PC-9 (cell line): ENCODE measurements at regions not wholly inside any gene's neighbourhood (a gene's known extent, or its start where the extent isn't known, plus 50 kb on each side); places are given as distances from the start of the nearest gene placed in this dataset.

Source experiments
- EZH2 ChIP-seq: fragments of 200-600 bp; sonication (generic); IDR thresholded peaks from 2 replicates; pipeline ENCODE4 v1.8.0; 2017; ENCODE audit warnings: antibody characterized with exemption, low read depth
- TF ChIP-seq, protein P1 (sequence below): fragments of 200-600 bp; sonication (generic); conservative IDR thresholded peaks from 2 replicates; pipeline ENCODE4 v1.6.1; 2017; ENCODE audit warnings: mixed run types, antibody characterized with exemption, mild to moderate bottlenecking, moderate library complexity

- TF ChIP-seq, protein P1, sequence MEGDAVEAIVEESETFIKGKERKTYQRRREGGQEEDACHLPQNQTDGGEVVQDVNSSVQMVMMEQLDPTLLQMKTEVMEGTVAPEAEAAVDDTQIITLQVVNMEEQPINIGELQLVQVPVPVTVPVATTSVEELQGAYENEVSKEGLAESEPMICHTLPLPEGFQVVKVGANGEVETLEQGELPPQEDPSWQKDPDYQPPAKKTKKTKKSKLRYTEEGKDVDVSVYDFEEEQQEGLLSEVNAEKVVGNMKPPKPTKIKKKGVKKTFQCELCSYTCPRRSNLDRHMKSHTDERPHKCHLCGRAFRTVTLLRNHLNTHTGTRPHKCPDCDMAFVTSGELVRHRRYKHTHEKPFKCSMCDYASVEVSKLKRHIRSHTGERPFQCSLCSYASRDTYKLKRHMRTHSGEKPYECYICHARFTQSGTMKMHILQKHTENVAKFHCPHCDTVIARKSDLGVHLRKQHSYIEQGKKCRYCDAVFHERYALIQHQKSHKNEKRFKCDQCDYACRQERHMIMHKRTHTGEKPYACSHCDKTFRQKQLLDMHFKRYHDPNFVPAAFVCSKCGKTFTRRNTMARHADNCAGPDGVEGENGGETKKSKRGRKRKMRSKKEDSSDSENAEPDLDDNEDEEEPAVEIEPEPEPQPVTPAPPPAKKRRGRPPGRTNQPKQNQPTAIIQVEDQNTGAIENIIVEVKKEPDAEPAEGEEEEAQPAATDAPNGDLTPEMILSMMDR, result no peak
- no peak for TF ChIP-seq EZH2
Observed at GRCh38 chr5:106730912-106731311, 939.8 kb downstream of the EFNA5 start.
